Adrenal gland (tissue), 9 donors: ENCODE measurements at regions not wholly inside any gene's neighbourhood (a gene's known extent, or its start where the extent isn't known, plus 50 kb on each side); places are given as distances from the start of the nearest gene placed in this dataset.

Source experiments
- DNase-seq, 7 donors: peaks; one replicate each; pipeline ENCODE4 v3.0.0-alpha.2; 2019 to 2020
- H3K27ac ChIP-seq, 5 donors: fragments of 200-600 bp; sonication (generic) in 4 of 5; 1 replicate in 3 of 5; 2 replicates in 2 of 5; pipeline versions ENCODE4 v1.5.1 to v1.8.0; 2016 to 2020; ENCODE audit warnings: mild to moderate bottlenecking in 1 of 5
- H3K27me3 ChIP-seq: fragments of 200-600 bp; 2 replicates; pipeline ENCODE4 v1.8.0; 2021
- H3K36me3 ChIP-seq, 2 donors: fragments of 200-600 bp; replicated peaks in 1 of 2; 1 replicate in 1 of 2; 2 replicates in 1 of 2; pipeline versions ENCODE4 v1.5.1 to v1.8.0; 2018 to 2022
- H3K4me1 ChIP-seq, 2 donors: fragments of 200-600 bp; replicated peaks in 1 of 2; 1 replicate in 1 of 2; 2 replicates in 1 of 2; pipeline versions ENCODE4 v1.5.1 to v1.8.0; 2018 to 2021
- H3K4me3 ChIP-seq, 4 donors: fragments of 200-600 bp; sonication (generic) in 3 of 4; one replicate each; pipeline ENCODE4 v1.5.1; 2016 to 2018
- H3K9me3 ChIP-seq, 3 donors: fragments of 200-600 bp; sonication (generic) in 1 of 3; replicated peaks in 1 of 3; 1 replicate in 2 of 3; 2 replicates in 1 of 3; pipeline versions ENCODE4 v1.5.1 to v1.8.0; 2016 to 2021
- POLR2A ChIP-seq, 2 donors: fragments of 450-650 bp; IDR thresholded peaks; one replicate each; pipeline ENCODE4 v1.6.1; 2017; ENCODE audit warnings: antibody characterized with exemption in 2 of 2, mild to moderate bottlenecking in 2 of 2, moderate library complexity in 1 of 2
- WGBS, 4 donors: extraction: QIAGEN DNeasy Blood & Tissue Kit in 2 of 4; methylation state at CpG; one replicate each; pipeline versions ENCODE4 v1.1.5 to v1.1.7; 2013 to 2017; 5-methylcytosine and 5-hydroxymethylcytosine counted together
- intact Hi-C, 2 donors: fragments of 100-400 bp; cut with DNase I; formaldehyde crosslinking; loops; one replicate each; pipeline versions ENCODE4 v1.14.1 to v1.15.0; 2022 to 2023
- TF ChIP-seq, protein P1 (sequence below), 6 experiments: fragments of 450-650 bp in 4 of 6; fragments of 200-600 bp in 2 of 6; sonication (generic) in 1 of 6; IDR thresholded peaks; 1 replicate in 5 of 6; 2 replicates in 1 of 6; pipeline versions ENCODE4 v1.5.1 to v1.8.0; 2016 to 2021; ENCODE audit warnings: antibody characterized with exemption in 6 of 6, mild to moderate bottlenecking in 2 of 6, moderate library complexity in 1 of 6
- donor health status: healthy with polysubstance abuse.
- donor health status: Bipolar disorder and iron deficiency.
- donor health status: DM: yes; HTN: yes; CAD: no.
- donor health status: DM: no; HTN: no; CAD: no.
- donor health status: DM: no; HTN: no; CAD: no.

DNA sequence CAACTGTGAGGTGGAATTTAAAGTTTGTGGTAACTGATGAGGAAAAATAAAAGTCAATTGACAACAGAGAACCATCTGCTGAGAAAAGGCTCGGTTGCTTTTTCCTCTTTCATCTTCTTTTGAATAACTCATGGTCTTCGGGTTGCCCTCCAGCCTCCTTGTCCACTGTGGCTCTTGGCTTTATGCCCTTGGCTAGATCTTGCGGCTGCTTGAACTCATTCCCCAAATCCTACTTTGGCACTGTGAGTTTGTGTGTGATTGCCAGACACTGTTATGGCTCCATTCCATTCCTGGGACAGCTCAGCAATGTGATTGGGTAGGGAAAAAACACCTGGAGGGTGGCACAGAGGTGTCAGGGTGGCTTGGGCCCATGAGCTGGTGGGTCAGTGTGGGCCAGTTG, 387.4 kb downstream of the DLEU7 start:
- intact Hi-C loops = no loop called here
- 80 to 86% (median 83%) methylated on average over 3 of the region's 3 CpGs for WGBS, 4 donors
- H3K4me1 ChIP-seq = no peaks in the 10 kb centered on the region
- no peak overlapping the region for H3K4me3 ChIP-seq
- DNase-seq = no peak
- TF ChIP-seq, protein P1, sequence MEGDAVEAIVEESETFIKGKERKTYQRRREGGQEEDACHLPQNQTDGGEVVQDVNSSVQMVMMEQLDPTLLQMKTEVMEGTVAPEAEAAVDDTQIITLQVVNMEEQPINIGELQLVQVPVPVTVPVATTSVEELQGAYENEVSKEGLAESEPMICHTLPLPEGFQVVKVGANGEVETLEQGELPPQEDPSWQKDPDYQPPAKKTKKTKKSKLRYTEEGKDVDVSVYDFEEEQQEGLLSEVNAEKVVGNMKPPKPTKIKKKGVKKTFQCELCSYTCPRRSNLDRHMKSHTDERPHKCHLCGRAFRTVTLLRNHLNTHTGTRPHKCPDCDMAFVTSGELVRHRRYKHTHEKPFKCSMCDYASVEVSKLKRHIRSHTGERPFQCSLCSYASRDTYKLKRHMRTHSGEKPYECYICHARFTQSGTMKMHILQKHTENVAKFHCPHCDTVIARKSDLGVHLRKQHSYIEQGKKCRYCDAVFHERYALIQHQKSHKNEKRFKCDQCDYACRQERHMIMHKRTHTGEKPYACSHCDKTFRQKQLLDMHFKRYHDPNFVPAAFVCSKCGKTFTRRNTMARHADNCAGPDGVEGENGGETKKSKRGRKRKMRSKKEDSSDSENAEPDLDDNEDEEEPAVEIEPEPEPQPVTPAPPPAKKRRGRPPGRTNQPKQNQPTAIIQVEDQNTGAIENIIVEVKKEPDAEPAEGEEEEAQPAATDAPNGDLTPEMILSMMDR (IDR thresholded peaks at IDR 0.05) = no peak
- TF ChIP-seq POLR2A (IDR thresholded peaks at IDR 0.05) = no peak
- H3K27me3 ChIP-seq = no peaks in the 10 kb centered on the region
- peaks cover 0 to 3% of the 10 kb centered on the region in 2 donors for H3K36me3 ChIP-seq
- H3K9me3 ChIP-seq = no peaks in the 10 kb centered on the region
- no peak overlapping the region for H3K27ac ChIP-seq

GRCh38 chr13:50457415-50458393, 385.8 kb downstream of the DLEU7 start:
- no peak overlapping the region for H3K27ac ChIP-seq
- no peaks in the 10 kb centered on the region for H3K27me3 ChIP-seq
- H3K36me3 ChIP-seq = peaks cover 0 to 3% of the 10 kb centered on the region in 2 donors
- no peaks in the 10 kb centered on the region for H3K9me3 ChIP-seq
- no peak for TF ChIP-seq POLR2A (IDR thresholded peaks at IDR 0.05)
- TF ChIP-seq, protein P1 (IDR thresholded peaks at IDR 0.05) = no peak
- intact Hi-C loops = no loop called here
- DNase-seq = peak in 3 of 7 donors; percentile 15 to 43 (median 27)
- H3K4me1 ChIP-seq = no peaks in the 10 kb centered on the region
- H3K4me3 ChIP-seq = no peak overlapping the region
- 80 to 88% (median 85%) methylated on average over 5 of the region's 5 CpGs for WGBS, 4 donors

DNA sequence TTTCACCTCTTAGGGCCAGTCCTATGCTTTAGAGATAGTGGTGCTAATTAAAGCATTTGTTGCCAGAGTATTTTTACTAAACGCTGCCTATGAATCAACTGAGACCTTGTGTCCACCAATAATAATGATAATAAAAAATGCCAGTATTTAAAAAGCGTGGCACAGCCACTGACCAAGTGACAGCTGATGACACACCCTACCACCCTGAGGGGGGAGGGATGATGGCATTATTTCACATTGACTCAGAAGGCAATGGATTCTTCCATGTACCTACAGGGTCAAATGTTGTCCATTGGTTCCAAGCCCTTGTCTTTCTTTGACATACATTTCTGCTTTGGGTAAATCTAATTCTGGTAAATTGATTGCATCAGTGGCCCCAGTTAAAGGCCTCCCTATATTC, 384.4 kb downstream of the DLEU7 start:
- Histone ChIP-seq H3K9me3 (no peaks in the 10 kb centered on the region), H3K27ac (no peak overlapping the region), H3K4me1 (no peaks in the 10 kb centered on the region), H3K36me3 (peaks cover 0 to 3% of the 10 kb centered on the region in 2 donors), H3K4me3 (no peak overlapping the region), H3K27me3 (no peaks in the 10 kb centered on the region)
- intact Hi-C loops = no loop called here
- TF ChIP-seq, protein P1 (IDR thresholded peaks at IDR 0.05) = no peak
- no peak for TF ChIP-seq POLR2A (IDR thresholded peaks at IDR 0.05)
- DNase-seq = no peak
- WGBS, 4 donors = 64 to 83% (median 71%) methylated on average over 2 of the region's 2 CpGs

GRCh38 chr13:50459658-50460057, 383.8 kb downstream of the DLEU7 start:
- intact Hi-C loops = no loop called here

More at GRCh38 chr13:50459658-50460057, 383.8 kb downstream of the DLEU7 start:
- Histone ChIP-seq H3K36me3 (peaks cover 0 to 3% of the 10 kb centered on the region in 2 donors), H3K27me3 (no peaks in the 10 kb centered on the region), H3K27ac (no peak overlapping the region), H3K9me3 (no peaks in the 10 kb centered on the region), H3K4me3 (no peak overlapping the region), H3K4me1 (no peaks in the 10 kb centered on the region)
- no peak for DNase-seq
- TF ChIP-seq, protein P1 (IDR thresholded peaks at IDR 0.05) = no peak
- TF ChIP-seq POLR2A (IDR thresholded peaks at IDR 0.05) = no peak
